ENCODE measurements at regions not wholly inside any gene's neighbourhood (a gene's known extent, or its start where the extent isn't known, plus 50 kb on each side); places are given as distances from the start of the nearest gene placed in this dataset.

DNA sequence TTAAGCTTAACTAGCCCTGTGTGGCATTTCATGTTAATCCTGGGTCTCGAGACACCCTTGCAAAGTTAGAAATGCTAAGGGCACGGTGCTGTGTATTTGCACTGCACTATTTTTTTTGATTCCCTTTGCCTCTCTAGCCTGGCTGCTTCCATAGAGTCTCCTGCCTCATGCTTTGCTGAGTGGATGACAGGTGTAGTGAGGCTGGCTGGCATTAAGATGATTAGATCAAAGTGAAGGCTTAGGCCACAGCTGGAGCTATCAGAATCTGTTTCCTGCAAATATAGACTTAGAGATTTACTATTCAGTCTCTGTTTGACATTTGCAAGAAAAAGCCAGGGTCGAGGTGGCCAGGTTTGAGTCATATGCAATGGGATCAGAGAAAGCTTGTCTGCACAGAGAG, 791.1 kb downstream of the AACS start:
- TF ChIP-seq GATA2 (IDR thresholded peaks at IDR 0.05; ENCODE audit: low read depth, low read length): no peak
- no peak for TF ChIP-seq GATA3 (IDR thresholded peaks at IDR 0.05; ENCODE audit: low read depth, low read length)

All from SH-SY5Y (cell line).